BLaER1 (cell line): ENCODE measurements at regions not wholly inside any gene's neighbourhood (a gene's known extent, or its start where the extent isn't known, plus 50 kb on each side); places are given as distances from the start of the nearest gene placed in this dataset.
"Not testable (repeated sequence)": the region's sequence is repeated elsewhere in the genome, so short reads cannot be mapped to it uniquely, and the experiment has no call there.

Experiments used
- H3K27ac ChIP-seq: shearing (Covaris generic); formaldehyde crosslinking; 2 replicates; pipeline ENCODE4 v1.8.1; 2022
- H3K27me3 ChIP-seq: shearing (Covaris generic); formaldehyde crosslinking; 2 replicates; pipeline ENCODE4 v1.8.1; 2022
- H3K36me3 ChIP-seq: shearing (Covaris generic); formaldehyde crosslinking; 2 replicates; pipeline ENCODE4 v1.8.1; 2022
- H3K4me1 ChIP-seq: shearing (Covaris generic); formaldehyde crosslinking; 2 replicates; pipeline ENCODE4 v1.8.1; 2022
- H3K4me2 ChIP-seq: shearing (Covaris generic); formaldehyde crosslinking; 2 replicates; pipeline ENCODE4 v1.8.1; 2022
- H3K4me3 ChIP-seq: shearing (Covaris generic); formaldehyde crosslinking; 2 replicates; pipeline ENCODE4 v1.8.1; 2022
- H3K9ac ChIP-seq: shearing (Covaris generic); formaldehyde crosslinking; 2 replicates; pipeline ENCODE4 v1.8.1; 2022
- H3K9me3 ChIP-seq: shearing (Covaris generic); formaldehyde crosslinking; 2 replicates; pipeline ENCODE4 v1.8.1; 2022
- H4K20me1 ChIP-seq: shearing (Covaris generic); formaldehyde crosslinking; 2 replicates; pipeline ENCODE4 v1.8.1; 2022
- Cebpa-rat ChIP-seq: shearing (Covaris generic); IDR thresholded peaks from 2 replicates; pipeline ENCODE4 v1.8.1; 2022

DNA sequence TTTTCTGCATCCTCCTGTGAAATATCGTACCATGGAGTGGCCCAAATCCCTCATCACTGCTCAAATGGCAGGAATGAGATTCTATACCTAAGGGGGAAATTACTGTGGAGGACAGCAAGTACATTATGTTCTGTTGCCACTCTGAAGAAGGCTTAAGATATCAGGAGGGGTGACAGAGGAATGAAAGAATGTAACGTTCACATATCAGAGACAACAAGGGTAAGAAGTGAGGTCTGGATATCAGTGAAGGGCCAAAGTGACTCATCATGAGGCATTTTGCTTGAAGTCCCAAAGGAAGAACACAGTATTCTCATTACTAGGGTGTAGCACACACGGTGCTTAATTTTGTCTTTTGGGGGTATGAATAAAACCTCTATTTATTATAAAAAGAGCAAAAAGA, 71.5 kb upstream of the SLC13A1 start:
- Histone ChIP-seq H3K9me3 (no peaks in the 10 kb centered on the region), H3K4me3 (no peak overlapping the region), H3K36me3 (no peaks in the 10 kb centered on the region), H3K27ac (no peak overlapping the region), H3K4me2 (no peak overlapping the region), H4K20me1 (no peaks in the 10 kb centered on the region), H3K9ac (no peak overlapping the region), H3K27me3 (no peaks in the 10 kb centered on the region), H3K4me1 (no peaks in the 10 kb centered on the region)
- TF ChIP-seq Cebpa-rat: no peak

DNA sequence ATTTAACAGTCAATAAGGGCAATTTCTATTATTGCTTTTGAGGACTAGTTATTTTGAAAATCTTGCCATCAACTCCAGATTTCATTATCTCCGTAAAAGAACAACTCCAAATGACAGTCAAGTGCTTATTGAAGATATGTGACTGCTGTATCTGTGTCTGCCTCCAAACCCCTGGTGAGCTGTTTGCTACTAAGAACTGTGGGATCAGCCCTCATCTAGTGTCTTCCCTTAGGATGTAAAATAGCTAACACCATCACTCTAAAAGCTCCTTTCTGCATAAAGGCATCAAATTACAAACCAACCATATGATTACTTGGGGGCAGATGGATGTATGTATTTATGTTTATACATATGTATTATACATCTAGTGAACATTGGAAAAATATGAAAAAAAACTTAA, 70.8 kb upstream of the SLC13A1 start:
- H4K20me1 ChIP-seq: no peaks in the 10 kb centered on the region
- no peaks in the 10 kb centered on the region for H3K27me3 ChIP-seq
- no peak for TF ChIP-seq Cebpa-rat
- no peak overlapping the region for H3K9ac ChIP-seq
- H3K9me3 ChIP-seq: no peaks in the 10 kb centered on the region
- H3K27ac ChIP-seq: no peak overlapping the region
- no peaks in the 10 kb centered on the region for H3K4me1 ChIP-seq
- no peaks in the 10 kb centered on the region for H3K36me3 ChIP-seq
- H3K4me2 ChIP-seq: no peak overlapping the region
- H3K4me3 ChIP-seq: no peak overlapping the region

DNA sequence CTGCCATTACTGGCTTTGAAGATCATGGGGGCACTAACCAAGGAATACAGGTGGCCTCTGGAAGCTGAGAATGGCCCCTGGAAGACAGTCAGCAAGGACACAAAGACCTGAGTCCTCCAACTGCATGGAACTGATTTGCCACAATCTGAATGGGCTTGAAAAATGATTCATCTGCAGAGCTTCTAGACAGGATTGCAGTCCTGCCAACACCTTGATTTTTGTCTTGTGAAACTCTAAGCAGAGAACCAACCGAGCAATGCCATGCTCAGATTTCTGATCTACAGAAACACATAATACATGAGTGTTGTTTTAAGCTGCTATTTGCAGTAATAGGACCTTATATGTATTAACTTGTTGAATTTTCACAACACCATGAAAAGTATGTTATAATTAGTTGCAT, 66.1 kb upstream of the SLC13A1 start:
- H3K4me1 ChIP-seq: no peaks in the 10 kb centered on the region
- H3K4me3 ChIP-seq: no peak overlapping the region
- no peak overlapping the region for H3K9ac ChIP-seq
- no peak overlapping the region for H3K4me2 ChIP-seq
- H3K27me3 ChIP-seq: no peaks in the 10 kb centered on the region
- TF ChIP-seq Cebpa-rat: no peak
- H3K27ac ChIP-seq: no peak overlapping the region
- no peaks in the 10 kb centered on the region for H3K9me3 ChIP-seq
- no peaks in the 10 kb centered on the region for H4K20me1 ChIP-seq
- no peaks in the 10 kb centered on the region for H3K36me3 ChIP-seq

DNA sequence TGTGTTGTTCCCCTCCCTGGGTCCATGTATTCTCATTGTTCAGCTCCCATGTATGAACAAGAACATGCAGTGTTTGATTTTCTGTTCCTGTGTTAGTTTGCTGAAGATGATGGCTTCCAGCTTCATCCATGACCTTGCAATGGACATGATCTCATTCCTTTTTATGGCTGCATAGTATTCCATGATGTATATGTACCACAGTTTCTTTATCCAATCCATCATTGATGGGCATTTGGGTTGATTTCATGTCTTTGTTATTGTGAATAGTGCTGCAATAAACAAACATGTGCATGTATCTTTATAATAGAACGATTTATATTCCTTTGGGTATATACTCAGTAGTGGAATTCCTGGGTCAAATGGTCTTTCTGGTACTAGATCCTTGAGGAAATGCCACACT, 65.1 kb upstream of the SLC13A1 start:
- H3K9me3 ChIP-seq, H3K27me3 ChIP-seq, H3K9ac ChIP-seq, H3K27ac ChIP-seq, H3K4me2 ChIP-seq, H4K20me1 ChIP-seq, H3K4me1 ChIP-seq, H3K36me3 ChIP-seq, H3K4me3 ChIP-seq: not testable (repeated sequence)

DNA sequence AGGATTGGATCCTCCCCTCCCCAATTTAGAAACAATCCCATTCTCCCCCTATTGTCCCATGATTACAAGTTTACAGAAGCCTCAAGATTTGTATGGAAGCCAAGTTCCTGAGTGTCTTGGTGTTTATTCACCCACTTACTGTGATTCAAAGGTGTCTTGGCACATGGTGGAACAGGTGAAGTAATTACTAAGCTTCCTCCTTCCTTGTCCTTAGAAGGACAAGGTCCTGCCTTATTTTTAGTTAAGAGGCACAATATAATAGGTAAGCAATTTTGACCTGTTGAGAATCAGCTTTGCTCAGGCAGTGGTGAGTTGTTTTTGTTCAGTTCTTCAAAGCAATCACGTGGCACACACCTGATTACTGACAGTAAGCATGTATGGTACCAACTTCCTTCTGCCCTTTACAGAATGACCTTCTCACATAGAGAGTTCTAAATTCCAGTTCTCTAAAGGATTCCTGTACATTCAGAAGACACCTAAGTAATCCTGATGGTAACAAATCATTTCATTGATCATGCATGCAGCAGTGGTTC, 60.7 kb upstream of the SLC13A1 start:
- H4K20me1 ChIP-seq: no peaks in the 10 kb centered on the region
- no peaks in the 10 kb centered on the region for H3K9me3 ChIP-seq
- H3K27me3 ChIP-seq: no peaks in the 10 kb centered on the region
- no peak overlapping the region for H3K9ac ChIP-seq
- no peaks in the 10 kb centered on the region for H3K4me1 ChIP-seq
- H3K36me3 ChIP-seq: no peaks in the 10 kb centered on the region
- H3K4me3 ChIP-seq: no peak overlapping the region
- no peak overlapping the region for H3K27ac ChIP-seq
- TF ChIP-seq Cebpa-rat: no peak
- no peak overlapping the region for H3K4me2 ChIP-seq

DNA sequence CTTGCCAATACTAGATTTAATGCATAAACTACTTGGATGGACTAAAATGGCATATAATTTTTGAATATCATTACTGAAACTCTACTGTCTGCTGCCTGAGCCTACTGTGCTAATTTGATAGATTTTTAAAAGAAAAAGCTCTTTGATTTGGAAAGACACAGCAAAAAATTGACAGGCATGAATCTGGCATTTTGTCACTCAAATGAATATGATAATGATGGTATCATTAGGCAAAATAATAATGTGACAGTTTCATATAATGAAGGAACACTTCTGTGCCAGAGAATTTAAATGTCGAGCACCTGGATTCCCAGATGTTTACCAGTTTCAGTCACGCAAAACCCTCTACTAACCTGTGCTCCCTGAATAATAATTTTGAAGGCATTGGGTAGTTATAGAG, 60.0 kb upstream of the SLC13A1 start:
- H3K4me1 ChIP-seq: no peaks in the 10 kb centered on the region
- H3K9ac ChIP-seq: no peak overlapping the region
- H3K27ac ChIP-seq: no peak overlapping the region
- H3K4me2 ChIP-seq: no peak overlapping the region
- H3K9me3 ChIP-seq: no peaks in the 10 kb centered on the region
- H3K36me3 ChIP-seq: no peaks in the 10 kb centered on the region
- H4K20me1 ChIP-seq: no peaks in the 10 kb centered on the region
- no peaks in the 10 kb centered on the region for H3K27me3 ChIP-seq
- TF ChIP-seq Cebpa-rat: no peak
- no peak overlapping the region for H3K4me3 ChIP-seq
